Mesothelial cell of epicardium (in vitro differentiated cells): ENCODE measurements at regions not wholly inside any gene's neighbourhood (a gene's known extent, or its start where the extent isn't known, plus 50 kb on each side); places are given as distances from the start of the nearest gene placed in this dataset.
"Not testable (repeated sequence)": the region's sequence is repeated elsewhere in the genome, so short reads cannot be mapped to it uniquely, and the experiment has no call there.

Experiments used
- DNase-seq, 2 experiments: peaks; one replicate each; pipeline ENCODE4 v3.0.0; 2021; ENCODE audit warnings: low spot score in 2 of 2; ENCODE audit not compliant: unreplicated experiment in 2 of 2
- H3K27ac Mint-ChIP-seq: 2 replicates; pipeline ENCODE4 v1.8.0; 2021; ENCODE audit warnings: mixed read lengths
- H3K27me3 Mint-ChIP-seq: 2 replicates; pipeline ENCODE4 v1.8.0; 2021; ENCODE audit warnings: low read depth, mixed read lengths
- H3K36me3 Mint-ChIP-seq: 2 replicates; pipeline ENCODE4 v1.8.0; 2021; ENCODE audit warnings: mixed read lengths
- H3K4me1 Mint-ChIP-seq: 2 replicates; pipeline ENCODE4 v1.8.0; 2021; ENCODE audit warnings: mixed read lengths
- H3K4me3 Mint-ChIP-seq: 2 replicates; pipeline ENCODE4 v1.8.0; 2021; ENCODE audit warnings: mild to moderate bottlenecking, moderate library complexity, mixed read lengths
- H3K9me3 Mint-ChIP-seq: 2 replicates; pipeline ENCODE4 v1.8.0; 2021; ENCODE audit warnings: mixed read lengths
- CTCF ChIP-seq: fragments of 200-600 bp; sonication (generic); IDR thresholded peaks from one replicate; pipeline ENCODE4 v1.5.0; 2021; ENCODE audit warnings: antibody characterized with exemption; ENCODE audit not compliant: unreplicated experiment

GRCh38 chr3:148546959-148547358, 150.7 kb upstream of the AGTR1 start:
- peaks cover 9% of the 10 kb centered on the region for H3K4me1 Mint-ChIP-seq
- H3K9me3 Mint-ChIP-seq = peaks cover 3% of the 10 kb centered on the region
- DNase-seq = no peak
- TF ChIP-seq CTCF = no peak
- H3K4me3 Mint-ChIP-seq = no peak overlapping the region
- H3K27ac Mint-ChIP-seq = peak overlapping the region; percentile 28
- H3K27me3 Mint-ChIP-seq = no peaks in the 10 kb centered on the region
- H3K36me3 Mint-ChIP-seq = no peaks in the 10 kb centered on the region

- Mint-ChIP-seq H3K36me3 (no peaks in the 10 kb centered on the region), H3K9me3 (peaks cover 3% of the 10 kb centered on the region), H3K27ac (no peak overlapping the region), H3K27me3 (no peaks in the 10 kb centered on the region), H3K4me3 (no peak overlapping the region), H3K4me1 (peaks cover 20% of the 10 kb centered on the region)
- no peak for TF ChIP-seq CTCF
- no peak for DNase-seq
Measured at GRCh38 chr3:148551767-148552260, 145.9 kb upstream of the AGTR1 start.

DNA sequence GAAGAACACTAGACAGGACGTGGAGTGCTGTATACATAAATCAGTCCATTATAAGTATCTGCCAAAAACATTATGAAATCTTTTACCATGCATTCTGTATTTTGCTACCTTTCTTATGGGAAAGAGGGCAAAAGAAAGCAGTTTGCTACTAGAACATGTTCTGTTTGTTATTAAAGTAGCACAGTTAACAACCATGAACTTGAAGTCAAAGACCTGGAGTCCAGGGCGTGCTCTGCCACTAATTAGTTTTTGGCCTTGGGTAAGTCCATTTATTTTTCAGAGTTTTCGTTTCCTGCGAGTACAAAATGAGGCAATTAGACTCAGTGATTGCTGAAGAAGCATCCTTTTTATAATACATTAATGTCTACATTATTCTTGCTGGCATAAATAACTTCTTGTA, 143.3 kb upstream of the AGTR1 start:
- Mint-ChIP-seq H3K36me3 (no peaks in the 10 kb centered on the region), H3K27me3 (no peaks in the 10 kb centered on the region), H3K27ac (no peak overlapping the region), H3K4me1 (peaks cover 14% of the 10 kb centered on the region), H3K9me3 (peaks cover 3% of the 10 kb centered on the region), H3K4me3 (no peak overlapping the region)
- no peak for TF ChIP-seq CTCF
- no peak for DNase-seq

GRCh38 chr3:148556664-148557063, 141.0 kb upstream of the AGTR1 start:
- Mint-ChIP-seq H3K9me3 (peaks cover 3% of the 10 kb centered on the region), H3K4me1 (peaks cover 12% of the 10 kb centered on the region), H3K27me3 (no peaks in the 10 kb centered on the region), H3K36me3 (no peaks in the 10 kb centered on the region), H3K27ac (no peak overlapping the region), H3K4me3 (no peak overlapping the region)
- DNase-seq = no peak
- TF ChIP-seq CTCF = no peak

- not testable (repeated sequence) for DNase-seq, H3K4me3 Mint-ChIP-seq, H3K9me3 Mint-ChIP-seq, H3K4me1 Mint-ChIP-seq, H3K36me3 Mint-ChIP-seq, H3K27ac Mint-ChIP-seq, H3K27me3 Mint-ChIP-seq
Measured at GRCh38 chr3:148577579-148577978, 120.1 kb upstream of the AGTR1 start.

DNA sequence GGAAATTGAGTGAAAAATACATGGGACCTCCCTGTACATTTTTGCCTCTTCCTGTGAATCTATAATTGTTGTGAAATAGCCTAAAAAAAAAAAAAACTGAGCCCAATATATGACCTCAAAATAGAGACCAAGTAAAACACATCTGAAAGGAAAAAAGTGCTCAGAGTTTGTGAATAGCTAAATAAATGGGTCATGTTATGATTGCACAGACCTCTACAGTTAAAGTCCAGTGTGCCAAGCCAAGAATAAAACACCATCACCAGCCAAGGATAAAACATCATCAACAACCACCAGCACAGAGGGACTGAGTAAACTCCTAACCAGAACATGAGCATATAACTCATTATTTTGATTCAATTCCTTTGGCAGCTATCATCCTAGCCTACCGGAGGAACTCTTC, 115.6 kb upstream of the AGTR1 start:
- Mint-ChIP-seq H3K36me3 (no peaks in the 10 kb centered on the region), H3K9me3 (no peaks in the 10 kb centered on the region), H3K4me1 (peaks cover 7% of the 10 kb centered on the region), H3K27ac (no peak overlapping the region), H3K27me3 (no peaks in the 10 kb centered on the region), H3K4me3 (no peak overlapping the region)
- DNase-seq = no peak
- no peak for TF ChIP-seq CTCF
